ENCODE measurements at regions not wholly inside any gene's neighbourhood (a gene's known extent, or its start where the extent isn't known, plus 50 kb on each side); places are given as distances from the start of the nearest gene placed in this dataset.

DNA sequence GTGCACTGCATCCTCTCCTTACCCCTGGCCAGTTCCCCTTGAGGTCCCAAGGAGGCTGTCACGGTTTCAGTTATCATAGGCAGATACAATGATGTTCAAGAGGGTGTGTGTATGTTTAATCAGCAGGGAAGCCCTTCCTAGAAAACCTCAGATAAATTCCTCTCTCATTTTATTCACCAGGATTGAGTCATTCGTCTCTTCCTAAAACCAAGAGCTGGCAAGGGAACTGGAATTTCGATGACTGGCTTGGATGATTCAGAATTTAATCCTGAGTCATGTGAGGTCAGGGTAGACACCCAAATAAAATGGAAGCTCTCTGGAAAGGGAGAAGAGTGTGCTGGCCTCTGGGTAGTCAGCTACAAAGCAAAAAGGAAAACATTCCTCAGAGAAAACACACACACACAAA lies 106.2 kb upstream of the RAPGEF2 start:
- DNase-seq (ENCODE audit: low read depth, low spot score) (no peak), ATAC-seq (no peak), FAIRE-seq (no peak)
- no peak for TF ChIP-seq POLR2AphosphoS2 (IDR thresholded peaks at IDR 0.05; ENCODE audit: low read depth, low read length)
- TF ChIP-seq HSF1 (IDR thresholded peaks at IDR 0.05; ENCODE audit: low read depth, low read length) = no peak
- no peak for TF ChIP-seq JUND (IDR thresholded peaks at IDR 0.05; ENCODE audit: low read depth, low read length)
- no peak for TF ChIP-seq BACH1 (IDR thresholded peaks at IDR 0.05; ENCODE audit: borderline replicate concordance)
- TF ChIP-seq, protein P1, sequence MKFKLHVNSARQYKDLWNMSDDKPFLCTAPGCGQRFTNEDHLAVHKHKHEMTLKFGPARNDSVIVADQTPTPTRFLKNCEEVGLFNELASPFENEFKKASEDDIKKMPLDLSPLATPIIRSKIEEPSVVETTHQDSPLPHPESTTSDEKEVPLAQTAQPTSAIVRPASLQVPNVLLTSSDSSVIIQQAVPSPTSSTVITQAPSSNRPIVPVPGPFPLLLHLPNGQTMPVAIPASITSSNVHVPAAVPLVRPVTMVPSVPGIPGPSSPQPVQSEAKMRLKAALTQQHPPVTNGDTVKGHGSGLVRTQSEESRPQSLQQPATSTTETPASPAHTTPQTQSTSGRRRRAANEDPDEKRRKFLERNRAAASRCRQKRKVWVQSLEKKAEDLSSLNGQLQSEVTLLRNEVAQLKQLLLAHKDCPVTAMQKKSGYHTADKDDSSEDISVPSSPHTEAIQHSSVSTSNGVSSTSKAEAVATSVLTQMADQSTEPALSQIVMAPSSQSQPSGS (IDR thresholded peaks at IDR 0.05; ENCODE audit: low read length) = no peak
- no peak for TF ChIP-seq CREB1 (IDR thresholded peaks at IDR 0.05; ENCODE audit: low read depth)
- TF ChIP-seq DPF2 (IDR thresholded peaks at IDR 0.05) = no peak
- TF ChIP-seq CHD2 (IDR thresholded peaks at IDR 0.05; ENCODE audit: borderline replicate concordance, low read depth, low read length) = no peak
- no peak for TF ChIP-seq ETV6 (conservative IDR thresholded peaks at IDR 0.05 in 1 of 2, IDR thresholded peaks at IDR 0.05 in 1 of 2; ENCODE audit: borderline replicate concordance in 1 of 2, low read depth in 1 of 2)
- TF ChIP-seq SRF (IDR thresholded peaks at IDR 0.05; ENCODE audit: low read depth in 2 of 2, low read length in 2 of 2) = no peak
- no peak for TF ChIP-seq CREM (IDR thresholded peaks at IDR 0.05; ENCODE audit: low read depth)
- TF ChIP-seq, protein P2, sequence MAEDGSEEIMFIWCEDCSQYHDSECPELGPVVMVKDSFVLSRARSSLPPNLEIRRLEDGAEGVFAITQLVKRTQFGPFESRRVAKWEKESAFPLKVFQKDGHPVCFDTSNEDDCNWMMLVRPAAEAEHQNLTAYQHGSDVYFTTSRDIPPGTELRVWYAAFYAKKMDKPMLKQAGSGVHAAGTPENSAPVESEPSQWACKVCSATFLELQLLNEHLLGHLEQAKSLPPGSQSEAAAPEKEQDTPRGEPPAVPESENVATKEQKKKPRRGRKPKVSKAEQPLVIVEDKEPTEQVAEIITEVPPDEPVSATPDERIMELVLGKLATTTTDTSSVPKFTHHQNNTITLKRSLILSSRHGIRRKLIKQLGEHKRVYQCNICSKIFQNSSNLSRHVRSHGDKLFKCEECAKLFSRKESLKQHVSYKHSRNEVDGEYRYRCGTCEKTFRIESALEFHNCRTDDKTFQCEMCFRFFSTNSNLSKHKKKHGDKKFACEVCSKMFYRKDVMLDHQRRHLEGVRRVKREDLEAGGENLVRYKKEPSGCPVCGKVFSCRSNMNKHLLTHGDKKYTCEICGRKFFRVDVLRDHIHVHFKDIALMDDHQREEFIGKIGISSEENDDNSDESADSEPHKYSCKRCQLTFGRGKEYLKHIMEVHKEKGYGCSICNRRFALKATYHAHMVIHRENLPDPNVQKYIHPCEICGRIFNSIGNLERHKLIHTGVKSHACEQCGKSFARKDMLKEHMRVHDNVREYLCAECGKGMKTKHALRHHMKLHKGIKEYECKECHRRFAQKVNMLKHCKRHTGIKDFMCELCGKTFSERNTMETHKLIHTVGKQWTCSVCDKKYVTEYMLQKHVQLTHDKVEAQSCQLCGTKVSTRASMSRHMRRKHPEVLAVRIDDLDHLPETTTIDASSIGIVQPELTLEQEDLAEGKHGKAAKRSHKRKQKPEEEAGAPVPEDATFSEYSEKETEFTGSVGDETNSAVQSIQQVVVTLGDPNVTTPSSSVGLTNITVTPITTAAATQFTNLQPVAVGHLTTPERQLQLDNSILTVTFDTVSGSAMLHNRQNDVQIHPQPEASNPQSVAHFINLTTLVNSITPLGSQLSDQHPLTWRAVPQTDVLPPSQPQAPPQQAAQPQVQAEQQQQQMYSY (CRISPR knock-in tag; IDR thresholded peaks at IDR 0.05) = no peak
- TF ChIP-seq KLF5 (IDR thresholded peaks at IDR 0.05; ENCODE audit: partially characterized antibody) = no peak
- TF ChIP-seq, protein P3, sequence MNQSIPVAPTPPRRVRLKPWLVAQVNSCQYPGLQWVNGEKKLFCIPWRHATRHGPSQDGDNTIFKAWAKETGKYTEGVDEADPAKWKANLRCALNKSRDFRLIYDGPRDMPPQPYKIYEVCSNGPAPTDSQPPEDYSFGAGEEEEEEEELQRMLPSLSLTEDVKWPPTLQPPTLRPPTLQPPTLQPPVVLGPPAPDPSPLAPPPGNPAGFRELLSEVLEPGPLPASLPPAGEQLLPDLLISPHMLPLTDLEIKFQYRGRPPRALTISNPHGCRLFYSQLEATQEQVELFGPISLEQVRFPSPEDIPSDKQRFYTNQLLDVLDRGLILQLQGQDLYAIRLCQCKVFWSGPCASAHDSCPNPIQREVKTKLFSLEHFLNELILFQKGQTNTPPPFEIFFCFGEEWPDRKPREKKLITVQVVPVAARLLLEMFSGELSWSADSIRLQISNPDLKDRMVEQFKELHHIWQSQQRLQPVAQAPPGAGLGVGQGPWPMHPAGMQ (IDR thresholded peaks at IDR 0.05; ENCODE audit: borderline replicate concordance) = no peak
- no peak for TF ChIP-seq CEBPB (IDR thresholded peaks at IDR 0.05; ENCODE audit: borderline replicate concordance in 1 of 2, low read depth in 2 of 2, low read length in 2 of 2)
- in situ Hi-C loops (cut with MboI) = no loop called here
- H3K27ac ChIP-seq (ENCODE audit: control insufficient read depth, insufficient read depth) = no peak overlapping the region
- RAD21 ChIA-PET (ENCODE audit: unreplicated experiment) = interaction anchor here (0.6 to 0.9 kb wide), 2 partner anchors 21 to 169 kb away, joined by 3 read pairs; no protein-coding TSS in a partner anchor
- no peaks in the 10 kb centered on the region for H3K4me1 ChIP-seq (ENCODE audit: control insufficient read depth, insufficient read depth, low read length)
- H3K79me2 ChIP-seq (ENCODE audit: control insufficient read depth, insufficient read depth, low read length) = no peaks in the 10 kb centered on the region
- no peak overlapping the region for H3K4me2 ChIP-seq (ENCODE audit: control insufficient read depth, insufficient read depth)
- SMC1A ChIA-PET (ENCODE audit: uncharacterized antibody, unreplicated experiment) = interaction anchor here (0.6 to 1.4 kb wide), 5 partner anchors 14 to 211 kb away, joined by 3 read pairs; no protein-coding TSS in a partner anchor
- H3K4me3 ChIP-seq = no peak overlapping the region
- H4K20me1 ChIP-seq (ENCODE audit: control insufficient read depth, insufficient read depth) = no peaks in the 10 kb centered on the region
- no TSS peak for BruUV-seq (replicated peaks)
- H3K27me3 ChIP-seq (replicated peaks in 1 of 2; ENCODE audit: control insufficient read depth in 2 of 2, insufficient read depth in 2 of 2, low read length in 1 of 2) = no peaks in the 10 kb centered on the region
- POLR2A ChIA-PET = no interaction called here
- intact Hi-C loops (cut with micrococcal nuclease; ENCODE audit: unreplicated experiment) = no loop called here
- WGBS (ENCODE audit: insufficient coverage, insufficient replicate concordance, low lambda C conversion rate, missing lambda C conversion rate) = 12% methylated on average over 3 of the region's 3 CpGs
- H3K9me3 ChIP-seq (replicated peaks; ENCODE audit: control insufficient read depth, insufficient read depth, low read length) = no peaks in the 10 kb centered on the region
- CTCF ChIA-PET = interaction anchor here (1.6 kb wide), 1 partner anchor 20 kb away, joined by 10 read pairs; no protein-coding TSS in a partner anchor
- H2AFZ ChIP-seq (ENCODE audit: control insufficient read depth, low read depth, low read length) = no peak overlapping the region
- no peaks in the 10 kb centered on the region for H3K36me3 ChIP-seq (ENCODE audit: control insufficient read depth in 2 of 2, insufficient read depth in 2 of 2, low read length in 1 of 2)
- no peak overlapping the region for H3K9ac ChIP-seq (ENCODE audit: control insufficient read depth, insufficient read depth, low read length)
